ENCODE measurements at regions not wholly inside any gene's neighbourhood (a gene's known extent, or its start where the extent isn't known, plus 50 kb on each side); places are given as distances from the start of the nearest gene placed in this dataset.
"Not testable (repeated sequence)": the region's sequence is repeated elsewhere in the genome, so short reads cannot be mapped to it uniquely, and the experiment has no call there.

DNA sequence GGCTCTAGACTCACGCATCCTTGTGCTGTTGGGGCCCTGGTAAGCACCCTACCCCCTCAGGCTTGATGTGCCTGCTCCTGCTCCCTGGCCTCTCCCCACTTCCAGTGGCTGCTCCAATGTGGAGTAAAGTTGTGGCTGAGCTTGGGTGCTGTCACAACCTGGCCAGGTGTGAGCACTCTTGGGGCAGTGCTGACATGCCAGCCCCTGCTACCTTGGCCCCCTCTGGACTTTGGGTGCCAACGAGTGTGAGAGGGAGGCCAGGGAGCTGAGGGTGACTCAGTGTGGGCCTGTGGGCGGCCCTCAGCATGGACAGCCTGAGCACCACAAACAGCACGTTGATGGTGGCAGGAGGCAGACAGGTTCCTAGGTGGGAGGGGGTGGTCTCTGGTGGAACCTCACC is 870.2 kb upstream of the C9orf72 start:
- no peak for FAIRE-seq
- DNase-seq (ENCODE audit: low spot score) = no peak

DNA sequence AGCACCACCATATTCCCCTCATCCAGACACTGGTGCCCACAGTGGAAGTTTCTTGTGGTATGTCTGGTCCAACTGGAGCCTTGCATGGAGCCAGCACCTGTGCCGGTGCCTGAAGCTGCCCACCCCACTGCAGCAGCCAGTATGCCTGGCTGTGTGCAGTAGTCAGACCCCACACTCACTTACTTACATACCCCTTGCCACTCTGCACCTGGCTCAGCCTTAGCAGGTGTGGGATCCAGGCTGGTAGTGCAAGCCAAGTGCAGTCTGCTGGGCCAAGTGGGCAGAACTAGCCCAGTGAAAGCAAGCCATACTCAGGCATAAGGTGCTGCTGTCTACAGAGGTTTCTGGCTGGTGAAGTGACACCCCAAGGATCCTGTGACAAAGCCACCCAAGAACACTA is 871.4 kb upstream of the C9orf72 start:
- DNase-seq (ENCODE audit: low spot score) = no peak
- no peak for FAIRE-seq

DNA sequence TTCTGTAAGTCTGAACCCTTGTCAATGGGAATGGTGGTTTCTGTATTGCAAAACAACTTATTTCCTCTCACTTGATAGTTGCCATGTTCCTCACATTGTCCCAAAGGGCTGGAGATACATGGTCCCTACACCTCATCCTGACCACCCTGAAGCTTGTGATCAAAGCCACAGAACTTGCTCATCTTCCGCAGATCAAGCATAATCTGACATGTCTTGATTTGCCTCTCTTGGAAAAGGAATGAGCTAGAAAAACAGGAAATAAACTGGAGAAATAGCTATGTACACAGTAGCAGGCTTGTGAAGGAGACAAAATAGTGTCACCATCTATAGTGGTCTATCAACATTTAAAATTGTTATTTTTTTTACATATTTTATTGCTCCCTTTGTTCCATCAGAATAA is 871.9 kb upstream of the C9orf72 start:
- FAIRE-seq = no peak
- DNase-seq (ENCODE audit: low spot score) = no peak

DNA sequence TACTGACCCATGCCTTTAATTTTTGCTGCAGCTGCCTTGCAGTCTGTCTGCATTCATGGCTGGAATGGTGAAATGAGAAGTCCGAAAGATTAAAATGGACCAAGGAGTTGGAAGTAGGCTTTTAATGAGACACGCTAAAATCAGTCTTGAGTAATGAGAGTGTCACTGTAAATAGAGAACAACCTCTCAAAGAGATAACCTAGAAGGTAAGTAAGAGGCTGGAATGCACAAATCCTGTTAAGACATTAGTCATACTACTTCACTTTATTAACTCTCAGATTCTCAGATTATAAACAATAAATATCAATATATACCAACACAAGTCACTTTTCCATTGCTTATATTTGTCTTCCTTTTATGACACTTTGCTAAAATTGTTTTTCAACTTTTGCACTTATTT is 880.6 kb upstream of the C9orf72 start:
- no peak for DNase-seq (ENCODE audit: low spot score)
- no peak for FAIRE-seq

DNA sequence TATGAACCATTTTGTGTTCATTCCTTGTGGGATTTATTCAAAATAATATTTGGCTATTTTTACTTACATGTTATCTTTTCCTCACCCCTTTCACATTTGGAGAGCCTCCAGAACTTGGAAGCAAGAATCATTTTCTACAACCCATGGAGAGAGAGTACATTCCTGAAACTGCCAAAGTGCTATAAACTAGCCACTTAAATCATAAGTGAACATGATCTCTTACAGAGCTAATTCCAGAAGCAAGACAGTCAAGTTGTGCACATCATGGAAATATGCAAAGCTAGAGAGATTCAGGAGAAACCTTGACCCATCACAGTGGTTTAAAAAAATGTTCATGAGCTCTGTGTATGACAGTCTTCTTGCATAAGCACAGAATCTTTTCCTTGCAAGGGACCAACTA is 883.6 kb upstream of the C9orf72 start:
- FAIRE-seq (no peak), DNase-seq (ENCODE audit: low spot score) (no peak)

DNA sequence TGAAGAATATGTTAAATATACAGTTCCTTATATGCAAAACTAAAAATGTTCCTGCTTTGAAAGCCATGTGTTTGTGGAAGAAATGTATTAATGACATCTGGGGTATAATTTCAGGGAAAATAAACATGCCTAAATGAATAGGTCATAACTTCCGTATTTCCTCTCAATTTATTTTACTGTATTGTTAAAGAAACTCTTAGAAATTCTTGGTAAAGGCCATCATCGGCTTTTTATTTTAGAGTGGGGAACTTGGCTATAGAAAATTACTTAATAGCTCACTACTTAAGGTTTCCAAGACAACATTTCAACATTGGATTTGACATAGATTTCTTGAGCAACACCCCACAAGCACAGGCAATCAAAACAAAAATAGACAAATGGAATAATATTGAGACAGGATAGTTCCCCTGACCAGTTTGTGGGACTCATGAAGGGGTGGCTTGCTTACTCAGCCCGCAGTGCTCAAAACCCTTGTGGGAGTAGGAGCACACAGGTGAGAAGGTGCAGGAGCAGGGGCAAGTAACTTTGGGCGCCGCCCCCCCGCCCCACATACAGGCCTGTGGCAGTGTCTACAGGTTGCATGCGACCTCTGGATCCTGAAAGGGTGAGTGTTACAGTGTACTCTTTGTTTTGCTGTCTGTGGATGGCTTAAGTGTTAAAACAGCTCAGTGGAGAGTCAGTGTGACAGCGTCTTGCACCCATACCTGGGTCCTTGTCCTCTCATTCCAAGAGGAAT is 891.4 kb upstream of the C9orf72 start:
- FAIRE-seq (no peak), DNase-seq (ENCODE audit: low spot score) (no peak)

DNA sequence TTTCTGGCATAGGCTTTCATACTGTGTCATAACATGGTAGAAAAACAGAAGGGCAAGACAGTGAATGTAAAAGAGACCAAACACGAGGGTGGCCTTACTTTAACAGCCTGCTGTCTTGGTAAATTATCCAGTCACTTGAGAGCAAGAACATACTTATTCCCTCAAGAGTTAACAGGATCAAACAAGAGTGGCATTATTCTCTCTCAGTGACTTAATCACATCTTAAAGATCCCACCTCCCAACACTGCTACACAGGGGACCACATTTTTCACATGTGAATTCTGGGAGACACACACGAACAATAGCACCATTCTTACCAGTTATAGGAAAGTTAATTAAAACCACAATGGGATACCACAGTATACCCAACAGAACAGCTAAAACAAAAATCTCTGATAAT is 898.0 kb upstream of the C9orf72 start:
- no peak for FAIRE-seq
- DNase-seq (ENCODE audit: low spot score) = no peak

DNA sequence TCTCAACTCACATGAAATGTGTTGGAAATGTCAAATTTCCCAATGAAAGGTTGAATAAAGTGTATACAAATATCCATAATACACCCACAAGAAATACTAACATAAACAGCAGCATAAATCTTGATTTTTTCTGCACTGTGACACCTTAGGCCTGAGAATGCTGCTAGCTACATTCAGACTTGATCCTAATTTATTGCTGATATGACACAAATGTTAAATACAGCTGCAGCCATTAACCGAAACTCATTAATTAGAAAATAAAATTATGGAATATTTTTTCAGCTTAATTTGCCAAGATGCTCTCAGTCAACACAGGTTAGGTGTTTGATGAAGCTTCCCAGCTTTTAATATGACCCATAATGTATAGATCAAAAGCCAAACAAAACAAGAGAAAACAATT is 914.3 kb upstream of the C9orf72 start:
- DNase-seq (ENCODE audit: low spot score) = no peak
- no peak for FAIRE-seq

DNA sequence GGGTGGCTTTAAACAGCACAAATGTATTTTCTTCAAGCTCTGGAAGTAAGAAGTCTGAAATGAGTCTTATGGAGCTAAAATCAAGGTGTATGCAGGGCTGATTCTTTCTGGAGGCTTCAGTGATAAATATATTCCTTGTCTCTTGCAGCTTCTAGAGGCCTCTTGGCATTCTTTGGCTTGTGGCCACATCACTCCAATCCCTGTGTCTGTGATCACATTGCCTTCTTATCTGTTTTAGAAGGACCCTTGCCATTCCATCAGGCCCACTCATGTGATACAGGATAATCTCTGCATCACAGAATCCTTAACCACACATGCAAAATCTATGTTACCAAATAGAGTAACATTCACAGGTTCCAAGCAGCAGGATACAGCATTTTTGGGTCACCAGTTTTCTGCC is 917.8 kb upstream of the C9orf72 start:
- DNase-seq (ENCODE audit: low spot score) = no peak
- no peak for FAIRE-seq

DNA sequence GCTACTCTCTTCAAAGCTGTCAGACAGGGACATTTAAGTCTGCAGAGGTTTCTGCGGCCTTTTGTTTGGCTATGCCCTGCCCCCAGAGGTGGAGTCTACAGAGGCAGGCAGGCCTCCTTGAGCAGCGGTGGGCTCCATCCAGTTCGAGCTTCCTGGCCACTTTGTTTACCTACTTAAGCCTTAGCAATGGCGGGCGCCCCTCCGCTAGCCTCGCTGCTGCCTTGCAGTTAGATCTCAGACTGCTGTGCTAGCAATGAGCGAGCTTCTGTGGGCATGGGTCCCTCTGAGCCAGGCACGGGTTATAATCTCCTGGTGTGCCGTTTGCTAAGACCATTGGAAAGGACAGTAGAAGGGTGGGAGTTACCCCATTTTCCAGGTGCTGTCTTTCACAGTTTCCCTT is 924.9 kb upstream of the C9orf72 start:
- not testable (repeated sequence) for FAIRE-seq; DNase-seq (ENCODE audit: low spot score)

DNA sequence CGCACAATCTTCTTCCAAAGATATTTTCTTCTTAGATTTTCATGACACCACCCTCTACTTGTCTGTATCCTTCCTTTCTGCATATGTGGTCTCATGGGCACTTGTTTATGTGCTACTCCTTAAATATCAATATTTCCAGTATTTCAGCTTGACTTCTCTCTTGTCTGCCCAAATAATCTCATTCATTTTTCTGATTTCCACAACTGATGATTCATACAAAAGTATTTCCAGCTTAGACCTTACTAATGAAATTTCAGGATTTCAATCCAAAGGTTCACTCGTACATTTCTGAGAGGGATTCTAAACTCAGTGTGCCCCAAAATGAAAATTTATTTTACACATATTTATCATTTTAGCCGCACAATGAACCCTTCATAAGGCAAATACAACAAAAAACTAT is 928.9 kb upstream of the C9orf72 start:
- no peak for DNase-seq (ENCODE audit: low spot score)
- FAIRE-seq = no peak

DNA sequence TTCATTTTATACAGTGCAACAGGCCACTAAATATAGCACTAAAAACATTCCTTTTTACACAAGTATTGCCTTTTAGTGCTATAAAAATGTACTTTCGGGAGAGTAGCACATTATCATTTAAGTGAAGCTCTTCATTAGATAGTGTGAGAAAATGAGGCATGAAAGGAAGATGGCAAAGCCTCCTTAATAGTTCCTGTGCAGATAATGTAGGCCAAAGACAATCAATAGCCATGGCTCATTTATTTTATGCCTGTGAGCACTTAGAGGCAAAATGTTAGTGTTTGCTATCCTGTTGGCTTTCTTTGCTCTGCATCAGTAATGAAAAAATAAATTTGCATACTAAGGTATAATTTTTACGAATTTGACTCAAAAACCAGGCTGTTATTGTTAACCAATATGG is 929.5 kb upstream of the C9orf72 start:
- FAIRE-seq (no peak), DNase-seq (ENCODE audit: low spot score) (no peak)

DNA sequence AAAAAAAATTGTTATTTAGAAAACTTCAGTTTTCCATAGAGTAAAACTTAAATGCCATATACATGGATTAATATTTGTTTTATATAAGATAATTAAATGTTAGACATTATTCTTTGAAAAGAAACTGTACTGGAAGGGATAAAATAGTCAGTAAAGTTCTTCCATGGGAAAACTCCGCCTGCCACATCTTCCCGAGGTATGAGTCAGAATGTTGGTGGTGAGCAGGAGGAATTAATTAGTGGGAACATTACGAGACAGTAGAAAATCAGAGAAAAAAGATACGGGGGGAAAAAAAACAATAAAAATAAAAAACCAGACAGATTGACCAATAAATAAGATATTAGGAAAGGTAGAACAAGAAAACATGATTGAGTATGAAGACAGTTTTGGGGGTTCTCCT is 930.3 kb upstream of the C9orf72 start:
- DNase-seq (ENCODE audit: low spot score) (no peak), FAIRE-seq (no peak)

DNA sequence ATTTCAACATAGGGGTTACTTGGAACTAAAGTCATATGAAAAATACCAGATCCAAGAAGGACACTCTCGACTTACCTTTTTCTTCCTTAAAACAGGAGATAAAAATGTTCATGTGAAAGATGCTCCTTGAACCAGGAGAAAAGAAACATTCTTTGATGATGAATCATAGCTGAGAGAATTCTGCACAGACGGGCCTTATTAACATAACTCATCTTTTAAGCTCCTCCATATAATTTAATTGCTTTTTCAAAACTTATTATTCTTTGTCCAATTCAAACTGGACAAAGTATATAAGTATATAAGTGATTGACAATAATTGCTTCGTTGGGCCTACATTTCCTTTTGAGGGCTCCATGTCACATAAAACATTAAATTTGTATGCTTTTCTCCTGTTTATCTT is 945.2 kb upstream of the C9orf72 start:
- DNase-seq (ENCODE audit: low spot score) (no peak), FAIRE-seq (no peak)

DNA sequence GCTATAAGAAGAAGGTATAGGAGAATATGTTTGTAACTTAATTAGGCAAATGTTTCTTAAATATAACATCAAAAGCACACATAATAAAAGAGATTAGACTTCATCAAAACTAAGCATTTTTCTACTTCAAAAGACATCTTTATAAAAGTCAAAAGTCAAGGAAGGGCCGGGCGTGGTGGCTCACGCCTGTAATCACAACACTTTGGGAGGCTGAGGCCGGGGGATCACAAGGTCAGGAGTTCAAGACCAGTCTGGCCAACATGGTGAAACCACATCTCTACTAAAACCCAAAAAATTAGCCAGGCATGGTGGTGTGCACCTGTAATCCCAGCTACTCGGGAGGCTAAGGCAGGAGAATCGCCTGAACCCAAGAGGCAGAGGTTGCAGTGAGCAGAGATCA is 951.0 kb upstream of the C9orf72 start:
- not testable (repeated sequence) for DNase-seq (ENCODE audit: low spot score); FAIRE-seq

DNA sequence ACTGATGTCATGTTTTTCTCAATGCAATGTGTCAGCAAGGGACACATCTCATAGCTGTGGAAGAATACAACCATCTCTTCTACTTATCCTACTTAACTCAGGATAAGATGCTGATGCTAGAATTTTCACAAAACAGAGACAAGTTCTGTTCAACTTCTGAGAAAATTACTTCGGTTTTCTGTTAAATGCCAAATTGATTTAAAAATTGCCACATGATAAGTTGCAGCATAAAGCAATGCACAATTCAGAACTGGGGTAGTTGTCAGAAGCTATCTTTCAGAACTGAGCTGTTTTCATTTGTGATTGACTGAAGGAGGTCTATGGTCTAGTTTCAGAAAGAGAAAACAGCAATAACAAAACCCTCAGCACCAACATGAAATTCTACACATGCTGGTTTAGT is 954.8 kb upstream of the C9orf72 start:
- DNase-seq (ENCODE audit: low spot score) (no peak), FAIRE-seq (no peak)

DNA sequence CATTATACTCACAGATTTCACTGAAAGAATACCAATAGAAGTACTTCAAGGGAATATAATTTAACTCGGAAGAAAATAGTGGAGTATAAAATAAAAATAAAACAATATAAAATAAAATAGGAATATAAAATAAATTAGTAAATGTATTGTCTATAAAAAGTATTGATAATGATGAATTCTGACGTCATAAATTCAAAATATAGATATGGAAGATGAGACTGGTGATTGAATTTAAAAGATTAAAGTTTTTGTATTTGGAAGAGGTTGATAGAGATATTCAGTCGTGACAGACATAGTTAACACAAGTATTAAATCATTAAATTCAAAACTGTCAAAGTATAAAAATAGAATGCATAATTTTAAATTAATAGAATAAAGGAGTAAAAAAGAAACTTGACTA is 964.9 kb upstream of the C9orf72 start:
- no peak for FAIRE-seq
- no peak for DNase-seq (ENCODE audit: low spot score)

DNA sequence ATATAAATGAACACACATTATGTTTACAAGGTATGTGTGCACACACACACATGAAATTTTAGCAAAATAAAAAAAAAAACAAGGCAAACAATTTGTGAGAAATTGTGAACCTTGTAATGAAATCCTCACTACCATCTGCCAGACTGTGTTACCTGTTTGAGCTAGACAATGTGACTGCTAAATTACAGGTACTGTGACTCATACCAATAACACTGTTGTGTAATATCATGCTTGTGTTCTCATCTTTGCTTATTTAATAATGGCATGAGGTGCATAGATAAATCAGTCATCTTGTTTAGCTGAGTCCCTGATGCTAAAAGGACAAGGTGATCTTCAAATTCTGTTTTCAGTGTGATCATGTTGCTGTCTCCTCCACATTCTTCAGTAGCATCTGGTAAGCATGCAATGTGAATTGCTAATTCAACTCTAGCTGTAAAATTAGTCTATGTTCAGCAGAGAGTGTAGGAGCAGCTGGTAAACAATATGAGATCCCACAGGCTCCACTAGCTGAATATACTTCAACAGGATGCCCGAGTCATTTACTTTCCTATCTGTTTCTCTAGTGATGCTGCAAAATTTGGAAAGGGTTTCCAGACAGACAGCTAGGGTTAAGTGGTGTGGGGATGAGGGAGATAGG is 966.3 kb upstream of the C9orf72 start:
- DNase-seq (ENCODE audit: low spot score) = no peak
- no peak for FAIRE-seq

DNA sequence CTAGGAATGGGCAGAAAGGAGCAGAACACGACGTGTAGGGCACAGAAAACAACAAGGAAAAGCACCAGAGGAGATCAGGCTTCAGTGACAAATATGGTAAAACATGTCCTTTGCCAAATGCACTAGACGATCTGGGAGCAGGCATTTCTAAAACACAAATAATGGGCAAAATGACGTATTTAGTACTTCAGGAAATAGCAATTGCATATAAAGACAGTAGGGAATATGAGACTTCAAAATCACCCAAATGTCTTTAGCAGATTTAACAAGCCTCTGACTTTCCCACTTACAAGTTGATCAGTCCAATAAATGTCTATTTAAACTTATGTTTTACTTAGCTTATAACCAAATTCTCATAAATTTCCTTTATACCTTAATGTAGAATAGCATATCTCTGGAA is 969.6 kb upstream of the C9orf72 start:
- DNase-seq (ENCODE audit: low spot score) (no peak), FAIRE-seq (no peak)

DNA sequence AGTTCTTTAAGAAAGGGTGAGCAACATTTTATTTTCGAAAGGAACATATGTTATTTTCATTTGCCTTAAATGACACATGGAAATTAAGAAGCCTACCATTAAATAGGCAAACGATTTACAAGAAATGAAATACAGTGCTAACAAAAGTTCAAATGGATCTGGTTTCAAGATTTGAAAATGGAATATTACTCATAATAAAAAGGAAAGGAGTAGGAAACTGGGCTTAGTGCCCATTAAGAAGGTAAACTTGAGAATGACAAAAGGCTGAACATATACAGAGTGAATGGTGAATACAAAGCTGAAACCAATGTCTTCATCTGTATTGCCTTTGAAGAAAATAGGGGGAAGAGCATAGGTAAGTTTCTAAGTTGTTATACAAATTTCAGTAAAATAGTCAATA is 974.2 kb upstream of the C9orf72 start:
- DNase-seq (ENCODE audit: low spot score) (no peak), FAIRE-seq (no peak)

DNA sequence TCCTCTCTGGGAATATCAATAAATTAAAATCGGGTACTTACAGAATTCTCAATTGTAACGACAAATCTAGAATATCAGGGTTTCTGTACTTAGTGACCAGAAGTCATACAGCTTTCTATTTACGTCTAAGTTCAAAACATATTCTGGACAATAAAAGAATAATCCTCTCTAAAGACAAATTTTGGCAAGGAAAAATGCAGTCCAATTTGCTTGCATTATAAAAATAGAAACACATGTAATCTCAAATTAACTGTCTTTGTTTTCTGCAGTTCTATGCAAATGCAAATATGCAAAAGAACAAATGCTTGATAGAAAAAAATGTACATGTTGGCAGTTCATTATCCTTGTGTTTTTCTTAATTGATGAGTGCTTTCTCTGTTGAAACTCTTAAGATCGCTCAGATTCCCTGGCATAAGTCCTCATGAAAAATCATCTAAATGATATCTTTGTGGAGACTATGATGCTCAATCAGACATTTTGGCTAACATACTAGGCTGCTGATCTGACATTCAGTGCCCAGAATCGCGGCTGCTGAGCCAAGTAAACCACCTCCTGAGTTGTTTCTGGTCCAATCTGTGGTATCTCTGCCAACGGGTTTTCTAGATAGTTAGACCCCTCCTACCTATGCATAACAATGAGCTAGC is 990.1 kb upstream of the C9orf72 start:
- DNase-seq (ENCODE audit: low spot score) (no peak), FAIRE-seq (no peak)

DNA sequence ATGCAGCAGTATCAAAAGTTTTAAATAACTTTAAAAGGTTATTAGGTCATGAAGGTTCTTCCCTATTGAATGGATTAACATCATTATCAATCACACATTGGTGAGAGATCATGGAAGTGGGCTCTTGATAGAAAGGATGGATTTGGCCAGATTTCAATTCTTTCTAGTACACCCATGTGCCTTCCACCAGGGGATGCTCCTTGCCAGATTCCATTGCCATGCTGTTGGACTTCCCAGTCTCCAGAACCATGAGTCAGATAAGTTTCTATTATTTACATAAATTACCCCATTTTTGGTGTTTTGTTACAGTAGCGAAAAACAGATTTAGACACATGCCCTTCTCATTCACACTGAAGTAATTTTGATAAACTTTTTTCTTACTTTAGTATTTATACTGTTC is 1010.6 kb upstream of the C9orf72 start:
- DNase-seq (ENCODE audit: low spot score) = no peak
- no peak for FAIRE-seq

DNA sequence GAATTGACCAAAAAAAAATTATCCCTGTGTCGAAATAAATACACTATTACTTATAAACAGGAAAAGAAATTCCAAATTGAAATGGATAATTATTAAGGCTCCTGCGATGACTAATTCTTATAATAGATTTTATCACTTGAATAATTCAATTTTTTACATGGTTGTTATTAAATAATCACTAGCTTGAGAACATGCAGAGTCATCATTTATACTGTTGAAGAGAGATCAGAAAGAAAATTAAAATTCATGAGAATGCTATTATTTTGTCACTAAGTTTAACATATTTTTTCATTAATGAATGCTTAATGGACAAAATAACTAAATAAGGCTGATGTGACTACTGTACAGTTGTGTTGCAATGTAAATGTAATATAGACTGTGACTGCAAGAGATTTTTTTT is 1011.3 kb upstream of the C9orf72 start:
- FAIRE-seq = no peak
- no peak for DNase-seq (ENCODE audit: low spot score)

Measured in RCC 7860 (cell line).